GM18873 (cell line): ENCODE measurements at regions not wholly inside any gene's neighbourhood (a gene's known extent, or its start where the extent isn't known, plus 50 kb on each side); places are given as distances from the start of the nearest gene placed in this dataset.

Experiments used
- ATAC-seq: cut with Tn5 transposase; IDR thresholded peaks from one replicate; pipeline ENCODE4 v1.9.1; 2021; ENCODE audit warnings: mild to moderate bottlenecking, moderate library complexity, moderate number of reproducible peaks; ENCODE audit not compliant: unreplicated experiment, low FRiP score

GRCh38 chr12:90281154-90281868, 572.7 kb upstream of the ATP2B1 start:
- ATAC-seq = no peak

GRCh38 chr12:90280564-90281058, 572.0 kb upstream of the ATP2B1 start:
- ATAC-seq = peak; percentile 74

- no peak for ATAC-seq
Measured at GRCh38 chr12:90280033-90280432, 571.4 kb upstream of the ATP2B1 start.

GRCh38 chr12:90275088-90275487, 566.5 kb upstream of the ATP2B1 start:
- ATAC-seq = no peak

- ATAC-seq = no peak
Measured at GRCh38 chr12:90274407-90274806, 565.8 kb upstream of the ATP2B1 start.

- ATAC-seq = no peak
Measured at GRCh38 chr12:90268574-90268973, 559.9 kb upstream of the ATP2B1 start.

GRCh38 chr12:90262251-90262650, 553.6 kb upstream of the ATP2B1 start:
- no peak for ATAC-seq

GRCh38 chr12:90261283-90261682, 552.6 kb upstream of the ATP2B1 start:
- ATAC-seq = no peak

GRCh38 chr12:90260136-90260535, 551.5 kb upstream of the ATP2B1 start:
- ATAC-seq = no peak

GRCh38 chr12:90257927-90258624, 549.4 kb upstream of the ATP2B1 start:
- no peak for ATAC-seq

- no peak for ATAC-seq
Measured at GRCh38 chr12:90254796-90255195, 546.2 kb upstream of the ATP2B1 start.

GRCh38 chr12:90253674-90254181, 545.1 kb upstream of the ATP2B1 start:
- ATAC-seq = peak; percentile 100

GRCh38 chr12:90253136-90253535, 544.5 kb upstream of the ATP2B1 start:
- ATAC-seq = no peak

GRCh38 chr12:90250766-90251165, 542.1 kb upstream of the ATP2B1 start:
- no peak for ATAC-seq

- ATAC-seq = no peak
Measured at GRCh38 chr12:90250042-90250441, 541.4 kb upstream of the ATP2B1 start.

- ATAC-seq = no peak
Measured at GRCh38 chr12:90246688-90247087, 538.0 kb upstream of the ATP2B1 start.

GRCh38 chr12:90245391-90245790, 536.8 kb upstream of the ATP2B1 start:
- ATAC-seq = no peak

- no peak for ATAC-seq
Measured at GRCh38 chr12:90244232-90244631, 535.6 kb upstream of the ATP2B1 start.

- ATAC-seq = no peak
Measured at GRCh38 chr12:90243211-90243610, 534.6 kb upstream of the ATP2B1 start.

- no peak for ATAC-seq
Measured at GRCh38 chr12:90239732-90240260, 531.2 kb upstream of the ATP2B1 start.

GRCh38 chr12:90238663-90239271, 530.1 kb upstream of the ATP2B1 start:
- ATAC-seq = no peak
